ENCODE measurements at regions not wholly inside any gene's neighbourhood (a gene's known extent, or its start where the extent isn't known, plus 50 kb on each side); places are given as distances from the start of the nearest gene placed in this dataset.

- Histone ChIP-seq H3K4me3 (no peak overlapping the region), H3K27me3 (no peaks in the 10 kb centered on the region), H3K36me3 (no peaks in the 10 kb centered on the region), H3K9me3 (peaks cover 22% of the 10 kb centered on the region), H3K4me1 (no peaks in the 10 kb centered on the region), H3K27ac (no peak overlapping the region)
- DNase-seq (ENCODE audit: low spot score in 2 of 2): no peak
- 86% methylated on average over 3 of the region's 3 CpGs for WGBS
- TF ChIP-seq POLR2A (IDR thresholded peaks at IDR 0.05) (no peak), EP300 (IDR thresholded peaks at IDR 0.05) (no peak), POLR2AphosphoS5 (IDR thresholded peaks at IDR 0.05) (no peak), CTCF (IDR thresholded peaks at IDR 0.05) (no peak)
Observed at GRCh38 chr9:88037285-88037845, 63.0 kb upstream of the CDK20 start.

- Histone ChIP-seq H3K4me3 (no peak overlapping the region), H3K27ac (no peak overlapping the region), H3K27me3 (no peaks in the 10 kb centered on the region), H3K4me1 (no peaks in the 10 kb centered on the region), H3K9me3 (peaks cover 22% of the 10 kb centered on the region), H3K36me3 (no peaks in the 10 kb centered on the region)
- TF ChIP-seq POLR2AphosphoS5 (IDR thresholded peaks at IDR 0.05): no peak
- TF ChIP-seq EP300 (IDR thresholded peaks at IDR 0.05): no peak
- TF ChIP-seq CTCF (IDR thresholded peaks at IDR 0.05): no peak
- no peak for TF ChIP-seq POLR2A (IDR thresholded peaks at IDR 0.05)
- DNase-seq (ENCODE audit: low spot score in 2 of 2): no peak
- 97% methylated on average over 4 of the region's 4 CpGs for WGBS
Observed at GRCh38 chr9:88034964-88035363, 60.6 kb upstream of the CDK20 start.

- Histone ChIP-seq H3K4me1 (no peaks in the 10 kb centered on the region), H3K27ac (no peak overlapping the region), H3K36me3 (no peaks in the 10 kb centered on the region), H3K4me3 (no peak overlapping the region), H3K27me3 (no peaks in the 10 kb centered on the region), H3K9me3 (peaks cover 17% of the 10 kb centered on the region)
- DNase-seq (ENCODE audit: low spot score in 2 of 2): no peak
- TF ChIP-seq POLR2A (IDR thresholded peaks at IDR 0.05) (no peak), POLR2AphosphoS5 (IDR thresholded peaks at IDR 0.05) (no peak), EP300 (IDR thresholded peaks at IDR 0.05) (no peak)
- 66% methylated on average over 3 of the region's 3 CpGs for WGBS
Observed at GRCh38 chr9:88033359-88033702, 59.0 kb upstream of the CDK20 start.

- TF ChIP-seq CTCF (IDR thresholded peaks at IDR 0.05) (no peak), EP300 (IDR thresholded peaks at IDR 0.05) (no peak), POLR2AphosphoS5 (IDR thresholded peaks at IDR 0.05) (no peak), POLR2A (IDR thresholded peaks at IDR 0.05) (no peak)
- no peaks in the 10 kb centered on the region for H3K4me1 ChIP-seq
- H3K27ac ChIP-seq: no peak overlapping the region
- no peaks in the 10 kb centered on the region for H3K9me3 ChIP-seq
- WGBS: 86% methylated on average over 2 of the region's 2 CpGs
- H3K4me3 ChIP-seq: no peak overlapping the region
- no peaks in the 10 kb centered on the region for H3K36me3 ChIP-seq
- no peak for DNase-seq (ENCODE audit: low spot score in 2 of 2)
- no peaks in the 10 kb centered on the region for H3K27me3 ChIP-seq
Observed at GRCh38 chr9:88028338-88028737, 54.0 kb upstream of the CDK20 start.

GRCh38 chr9:88026118-88026479, 51.8 kb upstream of the CDK20 start:
- Histone ChIP-seq H3K36me3 (no peaks in the 10 kb centered on the region), H3K27ac (no peak overlapping the region), H3K4me3 (no peak overlapping the region), H3K27me3 (no peaks in the 10 kb centered on the region), H3K9me3 (no peaks in the 10 kb centered on the region), H3K4me1 (no peaks in the 10 kb centered on the region)
- no peak for TF ChIP-seq EP300 (IDR thresholded peaks at IDR 0.05)
- no peak for TF ChIP-seq CTCF (IDR thresholded peaks at IDR 0.05)
- WGBS: 79% methylated on average over 1 of the region's 1 CpG
- DNase-seq (ENCODE audit: low spot score in 2 of 2): no peak
